ENCODE measurements at regions not wholly inside any gene's neighbourhood (a gene's known extent, or its start where the extent isn't known, plus 50 kb on each side); places are given as distances from the start of the nearest gene placed in this dataset.

- DNase-seq (ENCODE audit: low read depth in 2 of 3, low spot score in 2 of 3) = no peak
Measured at GRCh38 chr1:10848109-10848684, 51.8 kb upstream of the CASZ1 start.

GRCh38 chr1:10850026-10850425 lies 53.6 kb upstream of the CASZ1 start:
- DNase-seq (ENCODE audit: low read depth in 2 of 3, low spot score in 2 of 3) = no peak

- no peak for DNase-seq (ENCODE audit: low read depth in 2 of 3, low spot score in 2 of 3)
Measured at GRCh38 chr1:10851024-10852013, 54.9 kb upstream of the CASZ1 start.

DNA sequence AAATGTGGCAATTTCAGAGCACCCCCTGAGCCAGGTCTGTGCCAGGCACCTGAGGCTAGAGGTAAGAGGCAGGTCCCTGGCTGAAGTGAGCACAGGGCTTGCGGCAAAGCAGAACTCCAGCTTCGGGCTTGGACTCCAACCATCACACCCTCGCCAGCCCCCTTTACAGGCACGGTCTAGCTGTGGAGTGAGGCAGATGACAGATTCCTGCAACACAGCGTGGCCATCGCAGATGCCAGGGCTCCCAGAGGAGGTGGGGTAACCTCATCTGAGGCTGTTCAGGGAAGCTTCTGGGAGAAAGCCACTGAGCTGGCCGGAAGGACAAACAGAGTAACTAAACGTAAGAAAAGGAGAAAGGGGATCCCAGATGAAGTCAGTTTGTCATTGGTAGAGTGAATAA lies 55.6 kb upstream of the CASZ1 start:
- no peak for DNase-seq (ENCODE audit: low read depth in 2 of 3, low spot score in 2 of 3)

DNA sequence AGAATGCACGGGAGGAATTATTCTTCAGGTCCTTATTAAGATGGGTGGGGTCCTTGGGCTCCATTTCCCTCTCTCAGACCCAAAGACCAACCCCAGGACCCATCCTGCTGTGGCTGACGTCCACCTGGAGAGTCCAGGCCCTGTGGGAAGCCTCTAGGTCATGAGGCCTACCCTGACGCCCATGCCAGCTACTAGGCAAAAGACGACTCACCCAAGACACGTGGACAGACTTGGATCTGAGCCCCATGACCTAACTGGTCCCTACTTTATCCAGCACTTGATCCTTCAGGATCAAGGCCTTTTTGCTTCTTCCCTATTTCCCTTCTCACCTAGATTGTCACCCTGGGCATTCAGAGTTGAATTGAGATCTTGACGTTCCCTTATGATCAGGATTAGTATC lies 56.0 kb upstream of the CASZ1 start:
- no peak for DNase-seq (ENCODE audit: low read depth in 2 of 3, low spot score in 2 of 3)

GRCh38 chr1:10852998-10853520 lies 56.6 kb upstream of the CASZ1 start:
- no peak for DNase-seq (ENCODE audit: low read depth in 2 of 3, low spot score in 2 of 3)

GRCh38 chr1:10853701-10854100 lies 57.3 kb upstream of the CASZ1 start:
- DNase-seq (ENCODE audit: low read depth in 2 of 3, low spot score in 2 of 3) = no peak

DNA sequence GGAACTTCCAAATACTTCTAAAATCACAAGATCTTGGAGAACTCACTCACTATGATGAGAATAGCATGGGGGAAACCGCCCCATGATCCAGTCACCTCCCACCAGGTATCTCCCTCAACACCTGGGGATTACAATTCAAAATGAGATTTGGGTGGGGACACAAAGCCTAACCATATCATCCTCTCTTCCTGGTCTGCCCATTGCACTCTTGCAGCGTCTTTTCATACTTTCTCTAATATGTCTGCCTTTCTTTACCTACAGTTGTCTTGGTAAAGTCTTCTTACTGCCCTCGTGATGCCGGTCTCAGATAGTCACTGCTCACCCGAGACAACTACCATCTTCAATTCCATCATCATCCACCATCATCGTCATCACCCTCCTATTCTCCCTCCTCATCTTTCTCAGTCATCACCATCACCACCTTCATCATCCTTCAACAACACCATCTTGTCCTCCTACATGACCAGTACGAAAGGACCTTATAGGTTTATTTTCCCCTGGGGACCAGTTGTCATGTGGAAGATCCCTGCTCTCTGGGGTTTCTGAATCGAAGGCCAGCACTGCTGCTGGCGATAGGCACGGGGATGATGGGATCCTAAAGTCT lies 58.5 kb upstream of the CASZ1 start:
- no peak for DNase-seq (ENCODE audit: low read depth in 2 of 3, low spot score in 2 of 3)

- DNase-seq (ENCODE audit: low read depth in 2 of 3, low spot score in 2 of 3) = no peak
Measured at GRCh38 chr1:10856176-10856683, 59.8 kb upstream of the CASZ1 start.

GRCh38 chr1:10856863-10857598 lies 60.6 kb upstream of the CASZ1 start:
- DNase-seq (ENCODE audit: low read depth in 2 of 3, low spot score in 2 of 3) = no peak

DNA sequence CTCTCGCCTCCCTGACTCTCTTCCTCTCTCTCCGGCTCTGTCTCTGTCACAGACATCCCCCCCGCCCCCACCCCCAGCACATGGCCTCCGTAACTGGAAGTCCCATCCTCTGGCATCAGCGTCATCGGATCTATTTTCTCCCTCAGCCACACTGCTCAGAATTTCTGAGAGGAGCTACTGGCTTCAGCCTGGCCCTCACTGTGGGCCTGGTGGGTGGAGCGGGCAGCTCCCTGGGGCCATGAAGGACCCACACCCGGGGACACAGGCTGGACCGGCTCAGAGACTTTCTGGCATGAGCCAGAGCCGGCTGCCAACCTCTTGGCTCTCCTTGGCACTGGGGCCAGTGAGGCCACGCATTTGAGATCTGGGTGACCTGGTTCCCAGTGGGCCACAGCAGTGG lies 61.2 kb upstream of the CASZ1 start:
- no peak for DNase-seq (ENCODE audit: low read depth in 2 of 3, low spot score in 2 of 3)

DNA sequence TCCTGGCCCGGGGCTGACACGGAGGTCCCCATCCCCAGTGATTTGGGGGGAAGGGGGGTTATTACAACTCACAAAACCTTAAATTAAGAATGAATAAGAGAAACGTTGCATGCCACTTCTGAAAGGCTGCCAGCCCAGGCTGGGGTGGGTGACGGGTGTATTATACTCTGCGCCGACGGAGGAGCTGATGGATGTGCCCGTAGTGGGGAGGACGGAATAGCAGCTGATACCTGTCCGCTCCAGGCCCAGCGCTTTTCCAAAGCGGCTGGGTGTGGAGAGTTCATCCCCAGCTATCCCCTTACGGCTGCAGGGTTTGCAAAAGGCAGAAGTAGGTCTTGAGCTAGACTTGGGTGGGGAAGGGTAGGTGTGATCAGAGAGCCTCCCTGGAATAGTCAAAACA lies 63.8 kb upstream of the CASZ1 start:
- DNase-seq (ENCODE audit: low read depth in 2 of 3, low spot score in 2 of 3) = no peak

- no peak for DNase-seq (ENCODE audit: low read depth in 2 of 3, low spot score in 2 of 3)
Measured at GRCh38 chr1:10860682-10861081, 64.2 kb upstream of the CASZ1 start.

DNA sequence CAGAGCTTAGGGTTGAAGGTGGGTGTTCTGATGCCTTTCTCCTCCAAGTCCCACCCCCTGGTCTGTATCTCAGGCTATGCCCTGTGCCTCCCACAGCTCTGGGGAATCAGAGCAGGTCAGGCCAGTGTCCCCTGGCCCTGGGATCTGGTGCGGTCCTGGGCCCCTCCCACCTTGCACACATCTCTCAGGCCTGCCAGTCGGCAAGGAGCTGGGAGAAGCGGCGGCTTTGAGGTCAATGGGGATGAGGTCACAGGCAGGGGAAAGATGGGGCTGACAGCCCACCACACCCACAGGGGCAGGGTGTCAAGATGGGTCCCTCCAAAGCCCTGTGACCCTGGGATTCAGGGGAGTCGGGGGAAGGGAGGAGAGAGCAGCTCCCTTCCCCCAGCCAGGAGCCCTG lies 65.4 kb upstream of the CASZ1 start:
- no peak for DNase-seq (ENCODE audit: low read depth in 2 of 3, low spot score in 2 of 3)

GRCh38 chr1:10862743-10863335 lies 66.4 kb upstream of the CASZ1 start:
- no peak for DNase-seq (ENCODE audit: low read depth in 2 of 3, low spot score in 2 of 3)

DNA sequence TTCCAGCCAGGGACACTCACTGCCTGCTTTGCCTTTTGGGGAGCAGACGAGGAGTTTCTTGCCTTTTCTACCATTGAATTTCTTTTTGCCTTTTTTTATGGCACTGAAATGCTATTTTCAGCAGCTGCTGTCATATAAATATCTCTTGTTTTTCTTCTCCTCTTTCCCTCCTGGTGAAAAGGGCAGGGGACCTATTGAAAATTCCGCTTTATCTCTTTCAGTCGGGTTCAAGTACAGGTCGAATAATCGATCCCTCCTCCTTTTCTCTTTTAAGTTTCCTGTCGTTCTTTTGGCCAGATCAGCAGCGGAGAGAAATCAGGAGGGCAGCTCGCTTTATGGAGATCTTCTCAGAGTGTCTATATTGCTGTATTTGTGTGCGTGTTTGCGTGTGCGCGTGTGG lies 67.4 kb upstream of the CASZ1 start:
- DNase-seq (ENCODE audit: low read depth in 2 of 3, low spot score in 2 of 3) = no peak

DNA sequence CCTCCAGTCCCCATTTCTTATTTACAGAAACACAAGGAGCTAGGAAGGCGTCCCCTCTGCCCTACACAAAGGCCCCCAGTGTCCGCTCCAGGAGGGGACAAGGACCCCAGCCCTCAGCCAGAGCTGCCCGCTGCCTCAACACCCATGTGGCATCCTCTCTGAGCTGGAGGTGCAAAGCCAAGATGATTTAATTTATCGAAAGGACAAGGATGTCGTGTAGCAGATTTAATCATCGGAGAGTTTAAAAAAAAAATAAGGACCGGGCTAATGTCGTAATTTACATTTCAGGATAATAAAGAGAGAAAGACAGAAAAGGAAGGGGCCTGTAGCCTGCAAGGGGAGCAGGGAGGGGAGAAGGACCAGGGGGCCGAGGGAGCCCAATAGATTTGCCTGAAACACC lies 68.3 kb upstream of the CASZ1 start:
- DNase-seq (ENCODE audit: low read depth in 2 of 3, low spot score in 2 of 3) = no peak

DNA sequence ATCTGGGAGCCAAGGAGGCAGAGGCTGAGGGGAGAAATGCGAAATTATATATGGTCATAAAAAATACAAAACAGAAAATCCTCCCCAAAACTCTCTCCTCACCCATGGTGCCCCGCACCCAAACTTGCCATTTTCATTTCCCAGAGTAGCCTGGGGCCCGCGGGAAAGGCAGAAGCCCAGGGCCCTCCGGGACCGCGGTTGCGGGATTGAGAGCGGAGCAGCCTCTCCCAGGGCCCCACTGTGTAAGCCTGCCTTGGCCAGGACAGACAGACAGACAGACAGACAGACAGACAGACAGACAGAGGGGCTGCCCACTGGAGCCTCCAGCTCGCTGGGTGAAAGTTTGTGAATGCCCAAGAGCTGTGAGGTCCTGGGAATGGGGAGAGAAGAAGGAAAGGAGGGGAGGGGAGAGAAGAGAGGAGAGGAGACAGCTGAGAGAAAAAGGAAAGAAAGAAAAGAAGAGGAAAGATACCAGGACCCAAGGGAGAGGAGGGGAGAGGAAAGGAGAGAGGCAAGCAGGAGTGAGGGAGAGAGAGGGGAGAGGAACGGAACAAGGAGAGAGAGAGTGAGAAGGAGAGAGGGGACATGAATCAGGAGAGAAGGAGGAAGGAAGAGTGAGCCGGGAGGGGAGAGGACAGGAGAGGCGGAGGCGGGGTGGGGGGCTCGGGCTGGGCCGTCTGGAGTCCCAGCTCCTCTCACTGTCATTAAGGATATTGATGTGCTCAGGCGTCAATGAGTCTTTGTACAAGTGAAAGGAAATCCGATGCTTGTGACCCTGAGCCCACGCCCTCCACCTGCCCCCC lies 69.3 kb upstream of the CASZ1 start:
- no peak for DNase-seq (ENCODE audit: low read depth in 2 of 3, low spot score in 2 of 3)

- DNase-seq (ENCODE audit: low read depth in 2 of 3, low spot score in 2 of 3) = no peak
Measured at GRCh38 chr1:10866321-10867093, 70.1 kb upstream of the CASZ1 start.

Data from activated CD8-positive, alpha-beta memory T cell treated with anti-CD3 and anti-CD28 coated beads for 48 hours (primary cell).